GM18858 (cell line): ENCODE measurements at regions not wholly inside any gene's neighbourhood (a gene's known extent, or its start where the extent isn't known, plus 50 kb on each side); places are given as distances from the start of the nearest gene placed in this dataset.
A peak's percentile ranks its signal among the peaks of the same experiment; 100 is the strongest.

Experiments used
- ATAC-seq: cut with Tn5 transposase; IDR thresholded peaks from one replicate; pipeline ENCODE4 v1.9.1; 2021; ENCODE audit not compliant: unreplicated experiment

GRCh38 chr14:49396801-49397200 is 189.4 kb downstream of the RPS29 start:
- ATAC-seq: no peak

- no peak for ATAC-seq
These were observed 204.4 kb downstream of the RPS29 start for GRCh38 chr14:49381778-49382177.

- ATAC-seq: peak; percentile 59
These were observed 218.5 kb downstream of the RPS29 start for GRCh38 chr14:49367696-49368095.

GRCh38 chr14:49366416-49366815 is 219.8 kb downstream of the RPS29 start:
- no peak for ATAC-seq

- no peak for ATAC-seq
These were observed 221.4 kb downstream of the RPS29 start for GRCh38 chr14:49364752-49365117.

- ATAC-seq: no peak
These were observed 222.1 kb downstream of the RPS29 start for GRCh38 chr14:49363821-49364751.

GRCh38 chr14:49362916-49363315 is 223.3 kb downstream of the RPS29 start:
- ATAC-seq: no peak

GRCh38 chr14:49339130-49339529 is 247.1 kb downstream of the RPS29 start:
- ATAC-seq: no peak

- no peak for ATAC-seq
These were observed 266.4 kb downstream of the RPS29 start for GRCh38 chr14:49319810-49320209.

- ATAC-seq: no peak
These were observed 270.6 kb downstream of the RPS29 start for GRCh38 chr14:49315570-49315969.

GRCh38 chr14:49314737-49315136 is 271.4 kb downstream of the RPS29 start:
- ATAC-seq: no peak

- no peak for ATAC-seq
These were observed 273.1 kb downstream of the RPS29 start for GRCh38 chr14:49313108-49313507.

- no peak for ATAC-seq
These were observed 275.9 kb downstream of the RPS29 start for GRCh38 chr14:49310298-49310697.

- ATAC-seq: peak; percentile 89
These were observed 279.9 kb downstream of the RPS29 start for GRCh38 chr14:49306152-49306751.

GRCh38 chr14:49303946-49304516 is 282.1 kb downstream of the RPS29 start:
- ATAC-seq: no peak

GRCh38 chr14:49297102-49297501 is 289.1 kb downstream of the RPS29 start:
- no peak for ATAC-seq

GRCh38 chr14:49294621-49295148 is 291.5 kb downstream of the RPS29 start:
- ATAC-seq: no peak

- no peak for ATAC-seq
These were observed 299.2 kb downstream of the RPS29 start for GRCh38 chr14:49287004-49287403.

- ATAC-seq: no peak
These were observed 299.8 kb downstream of the RPS29 start for GRCh38 chr14:49286257-49286983.

- ATAC-seq: no peak
These were observed 305.6 kb downstream of the RPS29 start for GRCh38 chr14:49280566-49280965.

- ATAC-seq: no peak
These were observed 335.7 kb downstream of the RPS29 start for GRCh38 chr14:49250517-49250916.
